ENCODE measurements at regions not wholly inside any gene's neighbourhood (a gene's known extent, or its start where the extent isn't known, plus 50 kb on each side); places are given as distances from the start of the nearest gene placed in this dataset.

DNA sequence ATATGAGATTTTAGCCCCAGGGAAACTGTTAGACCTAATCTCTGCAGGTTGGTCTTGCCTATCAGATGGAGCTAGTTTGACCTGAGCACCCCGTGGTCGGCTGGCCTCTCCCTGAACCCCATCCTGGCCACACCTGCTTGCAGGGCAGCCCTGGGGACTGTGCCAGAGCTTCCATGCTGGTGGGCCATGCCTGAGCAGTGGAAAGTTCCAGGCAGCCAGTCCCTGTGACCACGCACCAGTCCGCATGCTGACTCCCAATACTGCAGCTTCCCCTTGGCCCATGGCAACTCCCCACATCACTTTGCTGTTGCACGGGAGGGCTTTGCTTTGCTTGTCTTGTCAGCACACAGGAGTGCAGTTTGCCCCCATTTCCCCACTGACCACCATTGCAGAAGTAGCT lies 427.8 kb upstream of the SEMA3D start:
- Mint-ChIP-seq H3K9me3 (peaks cover 6% of the 10 kb centered on the region), H3K27ac (no peak overlapping the region), H3K27me3 (ENCODE audit: low read depth) (no peaks in the 10 kb centered on the region), H3K4me1 (ENCODE audit: low read depth) (no peaks in the 10 kb centered on the region), H3K4me3 (ENCODE audit: low read depth) (no peak overlapping the region), H3K36me3 (ENCODE audit: low read depth) (no peaks in the 10 kb centered on the region)
- no peak for DNase-seq (ENCODE audit: low spot score)
- intact Hi-C loops (cut with micrococcal nuclease) = no loop called here

DNA sequence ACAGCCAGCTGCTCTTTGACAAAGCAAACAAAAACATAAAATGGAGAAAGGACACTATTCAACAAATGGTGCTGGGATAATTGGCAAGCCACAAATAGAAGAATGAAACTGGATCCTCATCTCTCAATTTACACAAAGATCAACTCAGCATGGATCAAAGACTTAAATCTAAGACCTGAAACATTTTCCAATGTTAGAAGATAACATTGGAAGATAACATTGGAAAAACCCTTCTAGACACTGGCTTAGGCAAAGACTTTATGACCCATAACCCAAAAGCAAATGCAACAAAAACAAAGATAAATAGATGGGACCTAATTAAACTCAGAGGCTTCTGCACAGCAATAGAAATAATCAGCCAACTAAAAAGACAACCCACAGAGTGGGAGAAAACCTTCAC lies 425.7 kb upstream of the SEMA3D start:
- Mint-ChIP-seq H3K27me3 (ENCODE audit: low read depth) (no peaks in the 10 kb centered on the region), H3K4me1 (ENCODE audit: low read depth) (no peaks in the 10 kb centered on the region), H3K4me3 (ENCODE audit: low read depth) (no peak overlapping the region), H3K36me3 (ENCODE audit: low read depth) (no peaks in the 10 kb centered on the region), H3K9me3 (peaks cover 6% of the 10 kb centered on the region), H3K27ac (no peak overlapping the region)
- intact Hi-C loops (cut with micrococcal nuclease) = no loop called here
- DNase-seq (ENCODE audit: low spot score) = no peak

DNA sequence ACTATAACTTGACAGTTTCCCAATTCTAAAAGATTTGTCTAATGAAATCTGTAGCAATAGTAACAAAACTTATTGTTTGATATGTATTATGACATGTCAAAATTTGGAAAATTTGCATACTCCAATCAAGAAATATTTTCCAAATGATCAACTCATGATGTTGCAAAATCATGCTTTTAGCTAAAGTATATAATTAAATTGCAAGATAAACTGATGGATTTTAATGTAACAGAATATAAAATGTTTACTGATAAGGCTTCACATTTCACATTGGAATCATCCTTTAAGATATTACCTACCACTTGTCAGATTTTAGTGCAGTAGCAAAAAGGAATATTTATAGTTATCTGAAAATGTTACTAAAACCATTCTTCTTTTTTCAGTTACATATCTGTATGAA lies 421.9 kb upstream of the SEMA3D start:
- H3K9me3 Mint-ChIP-seq = peaks cover 6% of the 10 kb centered on the region
- H3K27ac Mint-ChIP-seq = no peak overlapping the region
- H3K4me3 Mint-ChIP-seq (ENCODE audit: low read depth) = no peak overlapping the region
- intact Hi-C loops (cut with micrococcal nuclease) = no loop called here
- H3K4me1 Mint-ChIP-seq (ENCODE audit: low read depth) = no peaks in the 10 kb centered on the region
- no peaks in the 10 kb centered on the region for H3K36me3 Mint-ChIP-seq (ENCODE audit: low read depth)
- no peak for DNase-seq (ENCODE audit: low spot score)
- H3K27me3 Mint-ChIP-seq (ENCODE audit: low read depth) = no peaks in the 10 kb centered on the region

DNA sequence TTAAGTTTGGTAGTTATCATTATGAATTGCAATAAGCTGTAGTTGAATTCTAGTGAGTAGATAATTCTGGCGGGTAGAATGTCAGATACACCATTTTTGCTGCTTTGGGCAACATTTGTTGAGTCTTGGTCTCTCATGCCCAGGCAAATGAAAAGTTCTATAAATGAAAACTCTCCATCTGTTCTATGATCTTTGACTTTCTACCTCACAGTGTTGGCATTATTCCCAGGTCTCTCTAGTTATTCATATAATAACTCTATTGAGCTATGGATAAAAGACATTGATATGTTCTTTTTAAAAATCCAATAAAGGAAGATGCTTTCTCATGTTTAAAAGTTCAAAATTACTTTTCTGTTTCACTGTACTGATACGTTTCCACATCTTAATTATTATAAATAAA lies 415.3 kb upstream of the SEMA3D start:
- intact Hi-C loops (cut with micrococcal nuclease) = no loop called here
- H3K36me3 Mint-ChIP-seq (ENCODE audit: low read depth) = no peaks in the 10 kb centered on the region

DNA sequence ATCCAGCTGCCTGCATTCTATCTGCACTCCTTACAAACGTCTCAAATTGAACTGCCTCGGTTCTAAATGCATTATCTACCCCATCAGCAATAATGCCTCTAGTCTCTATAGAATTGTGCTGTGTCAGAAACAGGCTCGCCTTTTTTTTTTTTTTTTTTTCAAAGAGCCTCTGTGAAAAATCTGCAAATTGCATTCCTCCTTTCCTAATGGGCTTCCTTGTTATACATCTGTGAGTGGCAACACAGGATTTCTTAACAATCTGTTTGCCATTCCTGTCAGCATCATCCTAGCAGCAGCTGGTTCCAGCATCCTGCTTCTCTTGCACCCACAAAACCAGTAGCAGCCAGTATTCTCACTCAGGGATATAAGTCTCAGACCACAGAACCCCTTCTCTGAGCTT lies 413.5 kb upstream of the SEMA3D start:
- no peaks in the 10 kb centered on the region for H3K27me3 Mint-ChIP-seq (ENCODE audit: low read depth)
- DNase-seq (ENCODE audit: low spot score) = no peak
- H3K9me3 Mint-ChIP-seq = no peaks in the 10 kb centered on the region
- no peaks in the 10 kb centered on the region for H3K36me3 Mint-ChIP-seq (ENCODE audit: low read depth)
- H3K27ac Mint-ChIP-seq = no peak overlapping the region
- no peak overlapping the region for H3K4me3 Mint-ChIP-seq (ENCODE audit: low read depth)
- intact Hi-C loops (cut with micrococcal nuclease) = no loop called here
- H3K4me1 Mint-ChIP-seq (ENCODE audit: low read depth) = no peaks in the 10 kb centered on the region

More for the DNA sequence above, 415.3 kb upstream of the SEMA3D start:
- H3K9me3 Mint-ChIP-seq = no peaks in the 10 kb centered on the region
- H3K27me3 Mint-ChIP-seq (ENCODE audit: low read depth) = no peaks in the 10 kb centered on the region
- H3K27ac Mint-ChIP-seq = no peak overlapping the region
- no peak for DNase-seq (ENCODE audit: low spot score)
- no peaks in the 10 kb centered on the region for H3K4me1 Mint-ChIP-seq (ENCODE audit: low read depth)
- H3K4me3 Mint-ChIP-seq (ENCODE audit: low read depth) = no peak overlapping the region

DNA sequence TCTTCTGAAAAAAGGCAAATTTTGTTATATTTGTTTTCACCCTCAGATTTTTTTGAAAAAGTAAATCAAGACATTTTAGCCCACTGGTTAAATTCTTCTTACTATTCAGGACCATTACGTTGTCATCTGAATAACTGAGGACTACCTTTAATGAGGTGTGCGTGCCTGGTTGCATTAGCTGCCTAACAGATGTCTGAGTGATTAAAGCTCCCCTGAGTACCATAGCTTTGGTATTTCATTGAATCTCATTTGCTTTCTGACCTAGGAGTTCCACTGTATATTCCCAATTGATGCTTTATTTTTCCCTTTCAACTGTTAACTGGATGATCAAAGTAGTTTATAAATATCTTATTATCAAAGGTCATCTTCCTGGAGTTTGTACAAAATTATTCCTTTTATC lies 410.0 kb upstream of the SEMA3D start:
- Mint-ChIP-seq H3K9me3 (no peaks in the 10 kb centered on the region), H3K27ac (no peak overlapping the region), H3K4me3 (ENCODE audit: low read depth) (no peak overlapping the region), H3K36me3 (ENCODE audit: low read depth) (no peaks in the 10 kb centered on the region), H3K27me3 (ENCODE audit: low read depth) (no peaks in the 10 kb centered on the region), H3K4me1 (ENCODE audit: low read depth) (no peaks in the 10 kb centered on the region)
- no peak for DNase-seq (ENCODE audit: low spot score)
- intact Hi-C loops (cut with micrococcal nuclease) = no loop called here

DNA sequence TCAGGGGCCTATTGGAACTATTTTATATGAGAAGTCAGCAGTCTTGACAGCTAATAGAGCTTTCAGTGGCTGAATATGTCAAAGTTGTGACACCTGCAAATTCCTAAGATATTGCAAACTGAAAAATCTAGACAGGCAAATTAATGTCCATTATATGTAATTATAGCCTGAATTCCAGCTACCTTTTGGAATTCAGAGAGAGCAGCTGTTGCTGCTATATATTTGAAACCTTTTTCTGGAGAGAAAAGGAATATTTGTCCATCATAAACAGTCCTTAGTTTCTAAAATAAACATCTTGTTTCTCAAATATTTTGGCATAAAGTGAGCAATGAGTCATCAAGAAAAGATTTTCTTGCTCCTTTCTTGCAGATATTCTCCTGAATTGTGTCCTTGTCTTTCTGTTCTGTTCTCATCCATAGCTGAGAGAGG lies 408.9 kb upstream of the SEMA3D start:
- H3K27ac Mint-ChIP-seq = no peak overlapping the region
- no peaks in the 10 kb centered on the region for H3K27me3 Mint-ChIP-seq (ENCODE audit: low read depth)
- intact Hi-C loops (cut with micrococcal nuclease) = no loop called here
- no peaks in the 10 kb centered on the region for H3K4me1 Mint-ChIP-seq (ENCODE audit: low read depth)
- no peak for DNase-seq (ENCODE audit: low spot score)
- H3K9me3 Mint-ChIP-seq = no peaks in the 10 kb centered on the region
- H3K4me3 Mint-ChIP-seq (ENCODE audit: low read depth) = no peak overlapping the region
- no peaks in the 10 kb centered on the region for H3K36me3 Mint-ChIP-seq (ENCODE audit: low read depth)

DNA sequence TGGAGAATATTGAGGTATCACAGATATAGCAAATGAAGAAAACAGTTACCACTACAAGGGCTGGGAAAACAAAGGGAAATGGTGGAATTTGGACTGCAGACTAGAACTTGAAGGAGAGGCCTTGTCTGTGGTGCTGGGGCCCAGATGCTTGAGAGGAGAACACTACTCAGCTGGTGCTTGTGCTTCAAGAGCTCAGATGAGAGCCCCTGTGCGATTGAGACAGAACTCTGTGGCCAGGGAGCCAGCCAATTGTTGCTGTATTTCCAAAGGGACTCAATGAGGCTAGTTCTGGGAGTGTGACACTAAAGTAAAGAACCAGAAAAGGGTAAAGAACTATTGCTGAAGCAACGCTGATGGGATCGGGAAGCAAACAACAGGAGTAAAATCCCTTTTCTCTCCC lies 406.5 kb upstream of the SEMA3D start:
- Mint-ChIP-seq H3K36me3 (ENCODE audit: low read depth) (no peaks in the 10 kb centered on the region), H3K27ac (no peak overlapping the region), H3K4me1 (ENCODE audit: low read depth) (no peaks in the 10 kb centered on the region), H3K9me3 (no peaks in the 10 kb centered on the region), H3K27me3 (ENCODE audit: low read depth) (no peaks in the 10 kb centered on the region), H3K4me3 (ENCODE audit: low read depth) (no peak overlapping the region)
- DNase-seq (ENCODE audit: low spot score) = no peak
- intact Hi-C loops (cut with micrococcal nuclease) = no loop called here

DNA sequence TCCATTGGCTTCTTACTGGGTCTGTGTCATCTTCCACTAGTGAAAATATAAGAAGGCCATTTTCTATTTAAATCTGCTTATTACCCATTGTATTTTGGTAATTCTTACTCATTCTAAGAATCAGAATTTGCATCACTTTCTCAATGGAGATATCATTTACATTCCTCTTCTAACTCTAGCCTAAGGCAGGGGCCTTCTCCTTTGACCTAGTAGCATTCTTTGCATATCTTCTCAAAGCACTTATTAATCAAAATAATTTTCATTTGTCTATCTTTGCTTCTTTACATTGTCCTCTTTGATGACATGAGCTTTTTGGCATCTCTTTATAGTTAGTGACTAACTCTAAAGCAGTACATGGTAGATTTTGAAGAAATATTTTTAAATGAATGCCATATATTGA lies 400.9 kb upstream of the SEMA3D start:
- intact Hi-C loops (cut with micrococcal nuclease) = no loop called here
- no peak overlapping the region for H3K27ac Mint-ChIP-seq
- H3K4me3 Mint-ChIP-seq (ENCODE audit: low read depth) = no peak overlapping the region
- no peaks in the 10 kb centered on the region for H3K9me3 Mint-ChIP-seq
- H3K27me3 Mint-ChIP-seq (ENCODE audit: low read depth) = no peaks in the 10 kb centered on the region
- no peaks in the 10 kb centered on the region for H3K4me1 Mint-ChIP-seq (ENCODE audit: low read depth)
- DNase-seq (ENCODE audit: low spot score) = no peak
- no peaks in the 10 kb centered on the region for H3K36me3 Mint-ChIP-seq (ENCODE audit: low read depth)

DNA sequence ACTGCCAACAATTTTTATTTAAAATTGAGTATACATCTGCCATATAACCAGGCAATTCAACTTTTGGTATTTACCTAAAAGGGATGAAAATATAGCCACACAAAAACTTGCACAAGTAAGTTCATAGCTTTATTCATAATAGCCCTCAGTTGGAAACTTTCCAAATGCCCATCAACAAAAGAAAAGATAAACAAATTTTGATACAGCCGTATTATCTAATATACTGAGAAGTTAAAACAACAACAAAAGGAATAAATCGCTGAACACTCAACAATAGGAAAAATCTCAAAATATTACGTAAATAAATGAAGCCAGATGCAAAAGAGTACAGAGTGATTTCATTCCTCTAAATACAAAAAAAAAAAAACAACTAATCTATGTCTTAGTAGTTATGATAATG lies 399.2 kb upstream of the SEMA3D start:
- no peak overlapping the region for H3K4me3 Mint-ChIP-seq (ENCODE audit: low read depth)
- intact Hi-C loops (cut with micrococcal nuclease) = no loop called here
- no peak for DNase-seq (ENCODE audit: low spot score)
- no peaks in the 10 kb centered on the region for H3K9me3 Mint-ChIP-seq
- H3K36me3 Mint-ChIP-seq (ENCODE audit: low read depth) = no peaks in the 10 kb centered on the region
- no peaks in the 10 kb centered on the region for H3K4me1 Mint-ChIP-seq (ENCODE audit: low read depth)
- H3K27ac Mint-ChIP-seq = no peak overlapping the region
- H3K27me3 Mint-ChIP-seq (ENCODE audit: low read depth) = no peaks in the 10 kb centered on the region

DNA sequence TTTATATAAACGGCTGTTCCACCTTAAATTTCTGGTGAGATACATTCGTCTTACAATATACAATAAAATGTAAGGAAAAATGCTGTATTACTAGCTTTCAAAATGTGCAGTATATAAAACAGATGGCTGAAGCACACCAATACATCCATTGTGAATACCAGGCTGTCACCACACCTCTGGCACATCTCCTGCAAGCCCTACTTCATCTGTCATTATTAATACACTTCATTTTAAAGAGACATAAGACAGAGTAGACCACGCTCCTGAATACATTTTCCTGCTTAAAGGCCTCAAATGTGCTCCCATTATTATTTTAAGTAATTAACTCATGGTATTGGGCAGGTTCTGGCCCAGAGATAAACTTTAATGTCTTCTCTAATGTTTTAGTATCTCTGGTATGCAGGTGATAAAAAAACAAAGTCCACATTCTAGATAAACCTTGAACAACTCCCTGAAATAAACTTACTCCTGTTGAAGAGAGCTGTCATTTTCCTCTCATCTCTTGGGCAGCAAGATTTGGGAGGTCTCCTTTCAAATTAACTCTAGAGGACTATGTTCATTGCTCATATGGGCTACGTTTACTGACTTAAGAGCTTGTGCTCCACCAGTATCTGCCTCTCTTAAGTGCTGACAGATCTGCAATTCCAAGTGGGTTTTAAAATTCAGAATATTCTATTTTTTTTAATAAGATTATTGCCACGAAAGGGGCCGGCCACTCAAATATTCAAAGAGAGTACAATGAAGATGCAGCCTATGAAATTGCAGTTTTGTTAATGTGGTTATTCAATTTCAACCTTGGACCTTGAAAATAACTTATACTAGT lies 396.5 kb upstream of the SEMA3D start:
- no peak for DNase-seq (ENCODE audit: low spot score)
- H3K27ac Mint-ChIP-seq = no peak overlapping the region
- H3K9me3 Mint-ChIP-seq = no peaks in the 10 kb centered on the region
- H3K4me1 Mint-ChIP-seq (ENCODE audit: low read depth) = no peaks in the 10 kb centered on the region
- no peak overlapping the region for H3K4me3 Mint-ChIP-seq (ENCODE audit: low read depth)
- no peaks in the 10 kb centered on the region for H3K36me3 Mint-ChIP-seq (ENCODE audit: low read depth)
- intact Hi-C loops (cut with micrococcal nuclease) = no loop called here
- no peaks in the 10 kb centered on the region for H3K27me3 Mint-ChIP-seq (ENCODE audit: low read depth)

DNA sequence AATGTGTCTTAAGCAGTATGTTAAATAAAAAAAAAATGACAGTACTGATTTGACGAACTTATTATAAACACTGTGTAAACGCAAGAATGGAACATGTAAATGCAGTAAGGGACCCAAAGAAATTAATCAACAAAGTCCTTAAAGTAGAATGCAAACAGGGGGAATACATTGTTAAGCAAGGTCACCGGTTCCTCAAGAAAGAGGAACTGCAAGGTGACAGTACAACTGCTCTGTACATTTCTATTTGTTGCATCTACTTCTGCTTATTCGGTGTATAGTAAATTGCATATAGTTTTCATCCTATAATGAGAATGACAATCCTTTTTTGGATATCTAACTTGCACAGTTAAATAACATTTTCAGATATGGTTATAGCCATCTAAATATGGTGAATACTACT lies 387.0 kb upstream of the SEMA3D start:
- Mint-ChIP-seq H3K4me1 (ENCODE audit: low read depth) (no peaks in the 10 kb centered on the region), H3K36me3 (ENCODE audit: low read depth) (no peaks in the 10 kb centered on the region), H3K27me3 (ENCODE audit: low read depth) (no peaks in the 10 kb centered on the region), H3K27ac (no peak overlapping the region), H3K9me3 (no peaks in the 10 kb centered on the region), H3K4me3 (ENCODE audit: low read depth) (no peak overlapping the region)
- DNase-seq (ENCODE audit: low spot score) = no peak
- intact Hi-C loops (cut with micrococcal nuclease) = no loop called here

DNA sequence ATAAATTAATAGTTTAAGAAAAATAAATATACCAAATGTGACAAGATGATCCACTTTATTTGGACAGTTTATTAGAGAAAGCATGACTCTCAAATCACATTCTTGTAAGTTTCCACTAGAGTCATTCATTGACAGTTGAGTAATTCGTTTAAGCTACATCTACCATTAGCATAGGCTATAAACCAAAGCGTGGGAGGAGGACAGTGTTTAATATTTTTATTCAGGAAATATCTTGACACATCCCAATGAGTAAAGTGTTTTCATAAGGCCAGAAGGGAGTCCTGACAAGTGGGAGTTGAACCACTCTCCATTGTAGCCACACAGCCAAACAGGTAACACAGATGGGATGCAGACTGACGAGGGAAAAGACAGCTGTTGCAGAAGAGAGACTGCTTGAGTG lies 386.5 kb upstream of the SEMA3D start:
- intact Hi-C loops (cut with micrococcal nuclease) = no loop called here
- H3K36me3 Mint-ChIP-seq (ENCODE audit: low read depth) = no peaks in the 10 kb centered on the region
- no peaks in the 10 kb centered on the region for H3K9me3 Mint-ChIP-seq
- H3K4me1 Mint-ChIP-seq (ENCODE audit: low read depth) = no peaks in the 10 kb centered on the region
- no peaks in the 10 kb centered on the region for H3K27me3 Mint-ChIP-seq (ENCODE audit: low read depth)
- no peak for DNase-seq (ENCODE audit: low spot score)
- no peak overlapping the region for H3K27ac Mint-ChIP-seq
- H3K4me3 Mint-ChIP-seq (ENCODE audit: low read depth) = no peak overlapping the region

DNA sequence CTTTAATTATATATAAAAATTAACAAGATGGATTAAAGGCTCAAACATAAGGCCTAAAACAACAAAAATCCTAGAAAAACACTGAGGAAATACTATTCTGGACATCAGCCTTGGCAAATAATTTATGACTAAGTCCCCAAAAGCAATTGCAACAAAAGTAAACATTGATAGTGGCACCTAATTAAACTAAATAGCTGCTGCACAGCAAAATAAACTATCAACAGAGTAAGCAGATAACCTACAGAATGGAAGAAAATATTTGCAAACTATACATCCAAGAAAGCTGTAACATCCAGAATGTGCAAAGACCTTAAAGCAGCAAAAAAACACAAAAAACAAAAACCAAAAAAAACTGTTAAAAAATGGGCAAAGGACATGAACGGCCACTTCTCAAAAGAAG lies 384.0 kb upstream of the SEMA3D start:
- H3K9me3 Mint-ChIP-seq = no peaks in the 10 kb centered on the region
- intact Hi-C loops (cut with micrococcal nuclease) = no loop called here
- no peaks in the 10 kb centered on the region for H3K36me3 Mint-ChIP-seq (ENCODE audit: low read depth)
- no peak overlapping the region for H3K27ac Mint-ChIP-seq
- no peak for DNase-seq (ENCODE audit: low spot score)
- no peak overlapping the region for H3K4me3 Mint-ChIP-seq (ENCODE audit: low read depth)
- no peaks in the 10 kb centered on the region for H3K4me1 Mint-ChIP-seq (ENCODE audit: low read depth)
- H3K27me3 Mint-ChIP-seq (ENCODE audit: low read depth) = no peaks in the 10 kb centered on the region

Data from activated T-helper 2 cell treated with anti-CD3 and anti-CD28 coated beads, Interferon-gamma antibody, Interleukin-2, Interleukin-4, amounts not matched to agents 10 μg/mL and 5 μg/mL and 100 μg/mL, durations not matched to agents 14 hours and 24 hours and 36 hours (primary cell).